CD8-positive, alpha-beta memory T cell (primary cell): ENCODE measurements at regions not wholly inside any gene's neighbourhood (a gene's known extent, or its start where the extent isn't known, plus 50 kb on each side); places are given as distances from the start of the nearest gene placed in this dataset.
"Not testable (repeated sequence)": the region's sequence is repeated elsewhere in the genome, so short reads cannot be mapped to it uniquely, and the experiment has no call there.

Experiments used
- CTCF ChIA-PET: fragments of 350-600 bp; sonication (Branson Sonifier 250); formaldehyde crosslinking; loops from one replicate; lab custom pipeline; 2021; ENCODE audit warnings: antibody characterized with exemption; lab: Charles Lee
- POLR2A ChIA-PET: fragments of 350-600 bp; sonication (Branson Sonifier 250); formaldehyde crosslinking; loops from one replicate; lab custom pipeline; 2021; ENCODE audit warnings: antibody characterized with exemption; lab: Charles Lee
- DNase-seq, 5 donors: peaks; one replicate each; pipeline versions ENCODE4 v3.0.0 to v3.0.0-alpha.2; 2020 to 2022; ENCODE audit warnings: mixed read lengths in 1 of 5
- H3K27ac ChIP-seq: one replicate; pipeline ENCODE4 v1.7.0; 2013; ENCODE audit warnings: low read depth, mild to moderate bottlenecking, low read length, moderate library complexity
- H3K27me3 ChIP-seq: 2 replicates; pipeline ENCODE4 v1.7.0; 2013; ENCODE audit warnings: low read length, mild to moderate bottlenecking; ENCODE audit not compliant: insufficient read depth, poor library complexity, severe bottlenecking
- H3K36me3 ChIP-seq: 2 replicates; pipeline ENCODE4 v1.7.0; 2013; ENCODE audit warnings: mild to moderate bottlenecking, low read length, moderate library complexity; ENCODE audit not compliant: insufficient read depth
- H3K4me1 ChIP-seq: 2 replicates; pipeline ENCODE4 v1.7.0; 2013; ENCODE audit warnings: mild to moderate bottlenecking, low read length, moderate library complexity; ENCODE audit not compliant: insufficient read depth
- H3K4me3 ChIP-seq: 2 replicates; pipeline ENCODE4 v1.7.0; 2013; ENCODE audit warnings: mild to moderate bottlenecking, low read length
- H3K9me3 ChIP-seq: 2 replicates; pipeline ENCODE4 v1.7.0; 2013; ENCODE audit warnings: mild to moderate bottlenecking, low read length
- H3K27ac Mint-ChIP-seq, 8 donors: one replicate each; pipeline ENCODE4 v1.8.0; 2020 to 2021; ENCODE audit warnings: mixed read lengths in 8 of 8, mild to moderate bottlenecking in 6 of 8, inconsistent platforms in 3 of 8, moderate library complexity in 3 of 8
- H3K27me3 Mint-ChIP-seq, 2 donors: one replicate each; pipeline ENCODE4 v1.8.0; 2020 to 2021; ENCODE audit warnings: mixed read lengths in 2 of 2, mild to moderate bottlenecking in 1 of 2, moderate library complexity in 1 of 2
- H3K36me3 Mint-ChIP-seq, 3 donors: one replicate each; pipeline ENCODE4 v1.8.0; 2020 to 2021; ENCODE audit warnings: mixed read lengths in 3 of 3, inconsistent platforms in 1 of 3, mild to moderate bottlenecking in 1 of 3
- H3K4me1 Mint-ChIP-seq, 3 donors: one replicate each; pipeline ENCODE4 v1.8.0; 2020 to 2021; ENCODE audit warnings: mixed read lengths in 3 of 3, inconsistent platforms in 1 of 3, mild to moderate bottlenecking in 1 of 3
- H3K4me3 Mint-ChIP-seq, 7 donors: one replicate each; pipeline ENCODE4 v1.8.0; 2020 to 2021; ENCODE audit warnings: mixed read lengths in 7 of 7, mild to moderate bottlenecking in 6 of 7, moderate library complexity in 4 of 7, inconsistent platforms in 2 of 7
- H3K9me3 Mint-ChIP-seq, 5 donors: one replicate each; pipeline ENCODE4 v1.8.0; 2020 to 2022; ENCODE audit warnings: mixed read lengths in 5 of 5, mild to moderate bottlenecking in 3 of 5, moderate library complexity in 2 of 5, inconsistent platforms in 1 of 5

DNA sequence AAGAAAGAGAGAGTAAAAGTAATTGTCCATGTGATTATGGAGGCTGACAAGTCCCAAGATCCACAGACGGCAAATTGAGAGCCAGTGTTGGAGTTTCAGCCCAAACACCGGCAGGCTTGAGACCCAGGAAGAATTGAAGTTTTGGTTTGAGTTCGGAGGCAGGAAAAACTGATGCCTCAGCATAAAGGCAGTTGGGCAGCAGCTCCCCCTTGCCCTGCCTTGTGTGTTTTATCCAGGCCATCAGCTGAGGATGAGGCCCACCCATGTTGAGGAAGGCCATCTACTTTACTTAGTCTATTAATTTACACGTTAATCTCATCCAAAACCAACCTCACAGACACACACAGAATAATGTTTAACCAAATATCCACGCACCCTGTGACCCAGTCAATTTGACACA lies 64.6 kb upstream of the SERPINE2 start:
- no peaks in the 10 kb centered on the region for H3K4me1 ChIP-seq
- no peaks in the 10 kb centered on the region for H3K9me3 ChIP-seq
- no peaks in the 10 kb centered on the region for H3K9me3 Mint-ChIP-seq
- H3K27ac Mint-ChIP-seq = no peak overlapping the region
- peaks cover 6 to 23% of the 10 kb centered on the region in 2 donors for H3K27me3 Mint-ChIP-seq
- no peak overlapping the region for H3K4me3 ChIP-seq
- H3K4me3 Mint-ChIP-seq = no peak overlapping the region
- no peaks in the 10 kb centered on the region for H3K27me3 ChIP-seq
- H3K27ac ChIP-seq = no peak overlapping the region
- no peak for DNase-seq
- H3K36me3 ChIP-seq = no peaks in the 10 kb centered on the region
- no peaks in the 10 kb centered on the region for H3K36me3 Mint-ChIP-seq
- no peaks in the 10 kb centered on the region for H3K4me1 Mint-ChIP-seq
- POLR2A ChIA-PET = no interaction called here
- CTCF ChIA-PET = no interaction called here

DNA sequence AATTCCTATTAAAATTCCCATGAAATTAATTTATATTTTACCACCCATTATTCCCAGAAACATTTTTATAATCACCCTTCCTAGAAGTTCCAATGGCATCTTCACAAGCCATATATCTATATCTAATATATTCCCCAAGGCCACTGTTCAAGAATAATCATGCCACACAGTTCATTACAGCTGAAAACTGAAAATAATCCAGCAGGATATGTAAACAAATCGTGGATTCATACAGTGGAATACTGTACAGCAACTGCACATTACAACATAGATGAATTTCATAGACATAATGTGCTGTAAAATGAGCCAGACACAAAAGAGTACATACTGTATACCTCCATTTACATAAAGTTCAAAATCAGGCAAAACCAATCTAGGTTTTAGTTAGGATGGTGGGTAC lies 63.9 kb upstream of the SERPINE2 start:
- peaks cover 6 to 18% of the 10 kb centered on the region in 2 donors for H3K27me3 Mint-ChIP-seq
- Histone ChIP-seq H3K27ac (no peak overlapping the region), H3K9me3 (no peaks in the 10 kb centered on the region), H3K4me3 (no peak overlapping the region), H3K4me1 (no peaks in the 10 kb centered on the region), H3K27me3 (no peaks in the 10 kb centered on the region), H3K36me3 (no peaks in the 10 kb centered on the region)
- CTCF ChIA-PET = interaction anchor here (1.0 kb wide), 1 partner anchor 109 kb away, joined by 3 read pairs; no protein-coding TSS in a partner anchor
- POLR2A ChIA-PET = no interaction called here
- no peak overlapping the region for H3K27ac Mint-ChIP-seq
- no peak overlapping the region for H3K4me3 Mint-ChIP-seq
- no peak for DNase-seq
- H3K9me3 Mint-ChIP-seq = no peaks in the 10 kb centered on the region
- no peaks in the 10 kb centered on the region for H3K4me1 Mint-ChIP-seq
- H3K36me3 Mint-ChIP-seq = no peaks in the 10 kb centered on the region

DNA sequence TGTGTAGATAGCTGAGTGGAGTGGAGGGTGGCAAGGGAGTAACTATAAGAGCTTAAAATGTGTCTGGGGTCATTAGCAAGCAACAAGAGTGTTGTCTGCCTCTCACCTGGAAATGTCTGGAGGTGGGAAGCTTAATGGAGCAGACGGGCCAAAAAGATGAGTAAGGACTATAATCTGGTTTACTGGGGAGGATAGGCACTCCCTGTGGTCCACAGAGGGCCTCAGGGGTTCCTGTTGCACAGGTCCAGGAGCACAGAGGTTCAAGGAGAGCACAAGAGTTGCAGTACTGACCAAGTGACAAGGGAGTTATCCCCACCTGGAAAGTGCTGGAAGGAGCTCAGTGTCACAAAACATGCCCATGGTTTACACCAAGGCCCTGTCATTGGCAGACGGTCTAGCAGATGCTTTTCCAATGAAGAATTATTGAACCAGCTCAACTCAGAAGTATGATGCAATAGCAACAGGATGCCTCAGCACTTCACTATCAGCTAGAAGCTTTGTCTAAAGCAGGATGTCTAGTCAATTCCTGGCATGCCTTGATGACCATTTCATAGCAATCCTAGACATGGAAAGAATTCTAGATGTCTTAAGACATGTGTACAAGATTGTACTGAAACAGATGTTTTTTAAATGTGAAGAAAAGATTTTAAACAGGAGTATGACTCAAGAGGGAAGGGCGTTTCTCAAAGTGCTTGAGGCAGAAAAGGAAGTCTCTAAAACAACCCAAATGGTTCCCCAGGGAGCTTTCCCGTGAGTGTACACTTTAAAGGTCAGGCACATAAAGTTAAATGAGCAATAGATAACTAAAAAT lies 62.9 kb upstream of the SERPINE2 start:
- H3K27me3 Mint-ChIP-seq = peaks cover 6 to 10% of the 10 kb centered on the region in 2 donors
- no peaks in the 10 kb centered on the region for H3K9me3 Mint-ChIP-seq
- no peaks in the 10 kb centered on the region for H3K36me3 ChIP-seq
- ChIA-PET CTCF (interaction anchor here (1.0 kb wide), 1 partner anchor 108 kb away, joined by 3 read pairs; no protein-coding TSS in a partner anchor), POLR2A (no interaction called here)
- no peak overlapping the region for H3K27ac Mint-ChIP-seq
- no peaks in the 10 kb centered on the region for H3K27me3 ChIP-seq
- DNase-seq = no peak
- no peaks in the 10 kb centered on the region for H3K9me3 ChIP-seq
- H3K27ac ChIP-seq = no peak overlapping the region
- H3K4me1 Mint-ChIP-seq = no peaks in the 10 kb centered on the region
- no peak overlapping the region for H3K4me3 ChIP-seq
- H3K4me3 Mint-ChIP-seq = no peak overlapping the region
- H3K4me1 ChIP-seq = no peaks in the 10 kb centered on the region
- no peaks in the 10 kb centered on the region for H3K36me3 Mint-ChIP-seq

DNA sequence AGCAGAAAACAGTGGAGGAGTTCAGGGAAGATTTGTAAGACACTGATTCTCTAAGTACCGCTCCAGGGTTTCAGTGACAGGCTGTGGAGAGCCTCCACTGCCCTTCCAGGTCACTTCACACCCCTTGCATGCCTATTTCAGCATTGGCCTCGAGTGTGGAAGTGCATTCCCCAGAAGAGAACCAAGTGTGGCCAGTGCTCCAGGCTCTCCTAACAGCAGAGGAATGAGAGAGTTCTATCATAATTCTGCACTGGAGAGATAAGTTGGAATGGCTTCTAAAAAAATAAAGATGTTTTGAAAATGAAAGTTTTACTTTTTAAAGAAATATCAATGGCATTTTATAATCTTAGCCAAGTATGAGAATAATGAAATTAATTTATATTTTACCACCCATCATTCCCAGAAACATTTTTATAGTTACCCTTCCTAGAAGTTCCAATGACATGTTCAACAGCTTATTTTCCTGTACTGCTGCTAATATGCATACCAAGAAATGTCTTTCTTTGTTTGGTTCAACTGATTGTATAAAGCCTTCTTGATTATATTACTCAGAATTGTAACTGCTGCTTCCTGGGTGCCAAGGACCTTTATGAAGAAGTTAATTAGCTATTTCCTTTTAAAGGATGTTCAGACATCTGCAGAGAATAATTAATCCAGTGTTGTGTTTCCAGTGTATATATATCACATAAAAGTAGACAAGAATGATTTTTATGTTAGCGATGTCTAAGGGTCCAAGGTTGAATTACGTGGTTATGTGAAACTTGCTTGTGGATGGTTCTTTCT lies 61.0 kb upstream of the SERPINE2 start:
- Mint-ChIP-seq H3K27me3 (peaks cover 6 to 10% of the 10 kb centered on the region in 2 donors), H3K4me1 (no peaks in the 10 kb centered on the region), H3K9me3 (no peaks in the 10 kb centered on the region), H3K36me3 (no peaks in the 10 kb centered on the region), H3K27ac (no peak overlapping the region), H3K4me3 (no peak overlapping the region)
- CTCF ChIA-PET = no interaction called here
- Histone ChIP-seq H3K27ac (no peak overlapping the region), H3K4me3 (no peak overlapping the region), H3K9me3 (no peaks in the 10 kb centered on the region), H3K4me1 (no peaks in the 10 kb centered on the region), H3K27me3 (no peaks in the 10 kb centered on the region), H3K36me3 (no peaks in the 10 kb centered on the region)
- POLR2A ChIA-PET = no interaction called here
- no peak for DNase-seq

DNA sequence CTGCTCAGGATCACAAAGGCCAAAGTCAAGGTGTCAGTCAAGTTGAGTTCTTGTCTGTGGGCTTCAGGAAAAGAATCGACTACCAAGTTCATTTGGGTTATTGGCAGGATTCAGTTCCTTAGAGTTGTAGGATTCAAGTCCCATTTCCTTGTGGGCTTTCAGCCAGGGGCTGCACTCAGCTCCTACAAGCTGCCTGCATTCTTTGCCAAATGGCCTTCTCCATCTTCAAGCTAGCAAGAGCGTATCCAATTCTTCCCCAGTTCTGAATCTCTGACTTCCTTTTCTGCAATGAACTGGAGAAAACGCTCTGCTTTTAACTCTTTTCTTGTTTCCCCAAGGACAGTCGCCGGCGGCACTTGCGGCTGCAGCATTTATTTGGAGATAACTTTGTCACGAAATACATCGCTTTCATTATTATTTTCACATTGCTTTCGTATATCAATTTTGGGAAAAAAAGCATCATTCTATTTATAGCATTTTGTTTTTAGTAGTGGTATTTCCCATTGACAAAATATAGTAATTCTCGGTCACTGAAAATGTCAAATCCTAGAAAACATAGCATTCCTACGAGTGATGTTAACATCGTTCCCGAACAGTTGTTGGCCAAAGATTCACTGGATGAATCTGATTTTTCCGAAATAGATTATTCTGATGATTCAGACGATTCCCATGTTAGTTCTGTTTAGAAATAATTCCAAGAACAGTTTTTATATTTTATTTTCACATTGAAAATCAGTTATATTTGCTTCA lies 59.6 kb upstream of the SERPINE2 start:
- POLR2A ChIA-PET = no interaction called here
- H3K27ac ChIP-seq = no peak overlapping the region
- no peak overlapping the region for H3K4me3 ChIP-seq
- DNase-seq = no peak
- CTCF ChIA-PET = no interaction called here
- H3K27me3 ChIP-seq = no peaks in the 10 kb centered on the region
- H3K9me3 ChIP-seq = no peaks in the 10 kb centered on the region
- no peak overlapping the region for H3K4me3 Mint-ChIP-seq
- H3K4me1 Mint-ChIP-seq = no peaks in the 10 kb centered on the region
- no peak overlapping the region for H3K27ac Mint-ChIP-seq
- no peaks in the 10 kb centered on the region for H3K4me1 ChIP-seq
- H3K9me3 Mint-ChIP-seq = no peaks in the 10 kb centered on the region
- H3K27me3 Mint-ChIP-seq = peaks cover 4 to 10% of the 10 kb centered on the region in 2 donors
- no peaks in the 10 kb centered on the region for H3K36me3 Mint-ChIP-seq
- H3K36me3 ChIP-seq = no peaks in the 10 kb centered on the region

DNA sequence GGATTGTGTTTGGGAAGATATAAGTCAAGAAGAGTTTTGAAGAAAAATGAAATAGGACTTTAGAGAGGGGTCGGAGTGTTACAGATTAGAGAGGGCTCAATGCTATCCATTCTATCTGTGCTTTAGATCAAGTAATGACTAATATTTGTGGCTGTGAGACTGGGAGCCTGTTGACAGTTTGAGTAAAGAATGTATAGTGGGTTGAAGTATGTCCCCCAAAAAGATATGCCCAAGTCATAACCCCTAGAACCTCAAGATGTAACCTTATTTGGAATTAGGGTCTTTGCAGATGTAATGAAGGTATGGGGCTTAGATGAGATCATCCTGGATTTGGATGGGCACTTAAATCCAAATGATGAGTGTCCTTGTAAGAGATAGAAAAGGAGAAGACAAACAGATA lies 55.3 kb upstream of the SERPINE2 start:
- Histone ChIP-seq H3K4me3 (no peak overlapping the region), H3K27me3 (no peaks in the 10 kb centered on the region), H3K36me3 (no peaks in the 10 kb centered on the region), H3K4me1 (no peaks in the 10 kb centered on the region), H3K9me3 (no peaks in the 10 kb centered on the region), H3K27ac (no peak overlapping the region)
- Mint-ChIP-seq H3K9me3 (peaks cover 0 to 2% (median 0%) of the 10 kb centered on the region in 5 donors), H3K4me3 (no peak overlapping the region), H3K4me1 (no peaks in the 10 kb centered on the region), H3K36me3 (no peaks in the 10 kb centered on the region), H3K27me3 (peaks cover 0 to 4% of the 10 kb centered on the region in 2 donors), H3K27ac (peak overlapping the region in 1 of 8 donors; percentile 62)
- POLR2A ChIA-PET = no interaction called here
- DNase-seq = no peak
- CTCF ChIA-PET = no interaction called here

DNA sequence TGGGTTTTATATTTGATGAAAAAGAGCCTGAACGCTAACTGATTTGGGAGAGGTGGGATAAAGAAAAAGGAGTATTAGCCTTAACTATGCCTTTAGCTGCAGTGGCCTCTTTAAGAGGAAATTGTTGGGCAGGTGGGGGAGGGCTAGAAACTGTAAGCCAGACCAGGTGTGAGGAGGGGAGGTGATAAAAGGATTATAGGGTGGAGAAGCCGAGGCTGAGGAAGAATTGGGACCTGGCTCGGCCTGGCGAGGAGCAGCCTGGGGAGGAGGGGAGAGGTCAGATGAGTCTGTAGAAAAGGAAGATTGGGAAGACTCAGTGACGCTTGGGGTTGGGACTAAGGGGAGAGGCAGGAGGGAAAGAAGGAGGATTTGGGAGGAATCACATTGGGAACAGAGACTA lies 52.6 kb upstream of the SERPINE2 start:
- H3K36me3 Mint-ChIP-seq, H3K4me3 Mint-ChIP-seq, H3K27me3 ChIP-seq, H3K4me3 ChIP-seq, POLR2A ChIA-PET, DNase-seq, H3K4me1 ChIP-seq, H3K27me3 Mint-ChIP-seq, H3K36me3 ChIP-seq, H3K27ac ChIP-seq, H3K9me3 Mint-ChIP-seq, H3K4me1 Mint-ChIP-seq, H3K27ac Mint-ChIP-seq, CTCF ChIA-PET, H3K9me3 ChIP-seq: not testable (repeated sequence)

DNA sequence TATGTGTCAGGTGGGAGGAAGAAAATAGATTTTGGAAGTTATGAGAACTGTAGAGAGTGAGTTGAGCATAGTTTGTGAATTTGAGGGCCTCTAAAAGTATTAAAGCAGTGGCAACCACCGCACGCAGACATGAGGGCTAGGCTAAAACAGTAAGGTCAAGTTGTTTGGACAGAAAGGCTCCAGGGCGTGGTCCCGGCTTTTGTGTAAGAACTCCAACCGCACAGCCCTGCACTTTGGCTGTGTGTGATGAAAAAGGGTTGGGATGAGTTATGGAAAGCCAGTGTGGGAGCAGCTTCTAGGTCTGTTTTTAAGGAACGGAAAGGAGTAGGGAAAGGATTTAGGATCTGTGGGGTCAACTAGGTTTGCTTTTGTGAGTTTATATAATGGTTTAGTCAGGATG lies 50.5 kb upstream of the SERPINE2 start:
- H3K4me3 ChIP-seq, H3K27me3 ChIP-seq, H3K9me3 ChIP-seq, H3K4me3 Mint-ChIP-seq, H3K36me3 ChIP-seq, H3K4me1 ChIP-seq, DNase-seq, CTCF ChIA-PET, H3K36me3 Mint-ChIP-seq, H3K4me1 Mint-ChIP-seq, POLR2A ChIA-PET, H3K27ac ChIP-seq, H3K27me3 Mint-ChIP-seq, H3K9me3 Mint-ChIP-seq, H3K27ac Mint-ChIP-seq: not testable (repeated sequence)
